GM12878 (cell line): ENCODE measurements at regions not wholly inside any gene's neighbourhood (a gene's known extent, or its start where the extent isn't known, plus 50 kb on each side); places are given as distances from the start of the nearest gene placed in this dataset.

Source experiments
- ATAC-seq: fragments of 200-7000 bp; cut with Tn5 transposase; 3 replicates; pipeline ENCODE4 v1.9.1; 2020; ENCODE audit warnings: mild to moderate bottlenecking, moderate library complexity
- BruUV-seq: library from RNA; stranded (reverse); fragments of 400-500 nt; replicated peaks from 2 replicates; lab custom pipeline; 2021; lab: Mats Ljungman, UMichigan
- CTCF ChIA-PET: fragments of 300-600 bp; sonication (Branson Sonifier 250); formaldehyde crosslinking; extraction: SDS; loops from one replicate; lab custom pipeline; 2021; ENCODE audit warnings: inconsistent platforms; lab: Yijun Ruan, JAX
- POLR2A ChIA-PET: fragments of 350-600 bp; formaldehyde crosslinking; extraction: SDS; loops from one replicate; lab custom pipeline; 2021; ENCODE audit warnings: inconsistent platforms; lab: Charles Lee
- RAD21 ChIA-PET: fragments of 300-600 bp; sonication (Branson Sonifier 250); formaldehyde crosslinking; loops from one replicate; lab custom pipeline; 2023; ENCODE audit warnings: antibody characterized with exemption; ENCODE audit not compliant: unreplicated experiment; lab: Charles Lee
- SMC1A ChIA-PET: fragments of 300-600 bp; sonication (Branson Sonifier 250); formaldehyde crosslinking; loops from one replicate; lab custom pipeline; 2023; ENCODE audit not compliant: unreplicated experiment, uncharacterized antibody; lab: Charles Lee
- DNase-seq: peaks from one replicate; pipeline ENCODE4 v3.0.0-alpha.2; 2011; ENCODE audit warnings: low read depth, low spot score
- FAIRE-seq: peaks from 3 replicates; lab custom pipeline; 2011; peaks lifted over from hg19 to GRCh38; lab: Jason Lieb, UNC
- H2AFZ ChIP-seq: 2 replicates; pipeline ENCODE4 v1.6.0; 2011; ENCODE audit warnings: low read depth, low read length, control low read depth; ENCODE audit not compliant: control insufficient read depth
- H3K27ac ChIP-seq: 2 replicates; pipeline ENCODE4 v1.5.1; 2011; ENCODE audit warnings: control low read depth; ENCODE audit not compliant: control insufficient read depth, insufficient read depth
- H3K27me3 ChIP-seq, 2 experiments: replicated peaks in 1 of 2; 2 replicates each; pipeline versions ENCODE4 v1.6.0 to v1.6.1; 2011; ENCODE audit warnings: low read length in 1 of 2; ENCODE audit not compliant: control insufficient read depth in 2 of 2, insufficient read depth in 2 of 2
- H3K36me3 ChIP-seq, 2 experiments: 2 replicates each; pipeline ENCODE4 v1.5.1; 2011; ENCODE audit warnings: low read length in 1 of 2; ENCODE audit not compliant: control insufficient read depth in 2 of 2, insufficient read depth in 2 of 2
- H3K4me1 ChIP-seq: 2 replicates; pipeline ENCODE4 v1.6.1; 2011; ENCODE audit warnings: mild to moderate bottlenecking, low read length, moderate library complexity, mixed read lengths; ENCODE audit not compliant: control insufficient read depth, insufficient read depth
- H3K4me2 ChIP-seq: 2 replicates; pipeline ENCODE4 v1.6.0; 2011; ENCODE audit warnings: control low read depth; ENCODE audit not compliant: control insufficient read depth, insufficient read depth
- H3K4me3 ChIP-seq: fragments of 200-600 bp; sonication (generic); 2 replicates; pipeline ENCODE4 v1.5.1; 2016
- H3K79me2 ChIP-seq: 2 replicates; pipeline ENCODE4 v1.6.0; 2011; ENCODE audit warnings: low read length; ENCODE audit not compliant: control insufficient read depth, insufficient read depth
- H3K9ac ChIP-seq: 2 replicates; pipeline ENCODE4 v1.8.0; 2011; ENCODE audit warnings: low read length, control low read depth, mixed read lengths; ENCODE audit not compliant: control insufficient read depth, insufficient read depth
- H3K9me3 ChIP-seq: replicated peaks from 3 replicates; pipeline ENCODE4 v1.5.1; 2011; ENCODE audit warnings: mild to moderate bottlenecking, low read length; ENCODE audit not compliant: control insufficient read depth, insufficient read depth
- H4K20me1 ChIP-seq: 2 replicates; pipeline ENCODE4 v1.6.0; 2011; ENCODE audit not compliant: control insufficient read depth, insufficient read depth
- FOXM1 ChIP-seq: IDR thresholded peaks from 2 replicates; pipeline ENCODE4 v1.6.1; 2012; ENCODE audit warnings: low read depth, mild to moderate bottlenecking, inconsistent platforms, low read length, moderate library complexity
- MTA3 ChIP-seq: IDR thresholded peaks from 2 replicates; pipeline ENCODE4 v1.6.1; 2012; ENCODE audit warnings: low read length, inconsistent platforms, borderline replicate concordance
- RUNX3 ChIP-seq: IDR thresholded peaks from 2 replicates; pipeline ENCODE4 v1.6.1; 2012; ENCODE audit warnings: low read length, inconsistent platforms
- SMAD5 ChIP-seq: IDR thresholded peaks from 2 replicates; pipeline ENCODE4 v1.6.1; 2016; ENCODE audit warnings: antibody characterized with exemption, low read depth
- TBL1XR1 ChIP-seq: IDR thresholded peaks from 2 replicates; pipeline ENCODE4 v1.6.1; 2012; ENCODE audit warnings: low read depth, low read length, improper control_type of control experiment
- ZBED1 ChIP-seq: IDR thresholded peaks from 2 replicates; pipeline ENCODE4 v1.6.1; 2016; ENCODE audit warnings: borderline replicate concordance
- ZNF274 ChIP-seq: IDR thresholded peaks from one replicate; pipeline ENCODE4 v1.8.0; 2011; ENCODE audit not compliant: insufficient read length, insufficient read depth
- ZNF622 ChIP-seq: fragments of 450-650 bp; IDR thresholded peaks from 2 replicates; pipeline ENCODE4 v1.6.1; 2017; ENCODE audit warnings: mild to moderate bottlenecking, inconsistent platforms
- WGBS: methylation state at CpG from one replicate; pipeline ENCODE4 v1.1.6; 2016; ENCODE audit warnings: low lambda C conversion rate; ENCODE audit not compliant: insufficient replicate concordance, insufficient coverage; ENCODE audit errors: missing lambda C conversion rate; 5-methylcytosine and 5-hydroxymethylcytosine counted together
- in situ Hi-C: fragments of 300-500 bp; cut with MboI; formaldehyde crosslinking; loops from 9 replicates; pipeline ENCODE4 v1.14.3; 2018; ENCODE audit warnings: mixed read lengths
- intact Hi-C: fragments of 100-400 bp; cut with micrococcal nuclease; formaldehyde crosslinking; loops from one replicate; pipeline ENCODE4 v1.14.2; 2022; ENCODE audit not compliant: unreplicated experiment
- TF ChIP-seq, protein P1 (sequence below): fragments of 150-350 bp; IDR thresholded peaks from 2 replicates; pipeline ENCODE4 v1.6.1; 2014; ENCODE audit warnings: mild to moderate bottlenecking, low read depth, low read length
- TF ChIP-seq, protein P2 (sequence below): fragments of 150-350 bp; IDR thresholded peaks from 2 replicates; pipeline ENCODE4 v1.6.1; 2016; ENCODE audit warnings: low read depth, low read length

DNA sequence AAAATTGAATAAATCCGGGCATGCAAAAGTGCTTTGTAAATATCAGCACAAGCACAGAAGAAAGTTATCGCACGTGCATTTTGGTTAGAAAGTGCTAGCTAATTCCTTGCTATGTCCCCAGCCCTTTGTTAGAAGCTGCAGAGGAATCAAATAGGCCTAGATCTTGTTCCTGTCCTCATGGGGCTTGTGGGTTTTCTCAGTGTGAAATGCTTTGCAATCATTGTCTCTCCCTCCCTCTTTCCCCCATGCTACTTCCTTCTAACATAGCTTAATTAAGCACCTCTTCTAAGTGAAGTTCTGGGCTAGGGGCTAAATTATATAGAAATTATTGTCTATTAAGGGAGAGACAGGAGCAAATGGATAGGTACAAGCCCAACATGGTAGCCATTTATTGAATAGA is 271.7 kb downstream of the RPLP1 start:
- ATAC-seq = no peak
- Histone ChIP-seq H3K9me3 (no peaks in the 10 kb centered on the region; the same call in 2 of the 3 replicates), H3K27ac (no peak overlapping the region), H2AFZ (no peak overlapping the region), H3K36me3 (no peaks in the 10 kb centered on the region), H3K27me3 (peaks cover 0 to 2% of the 10 kb centered on the region in 2 experiments; a peak in 2 of 4 replicates), H3K4me2 (no peak overlapping the region), H3K9ac (no peak overlapping the region), H3K4me3 (no peak overlapping the region), H3K4me1 (peaks cover 17% of the 10 kb centered on the region), H3K79me2 (no peaks in the 10 kb centered on the region), H4K20me1 (no peaks in the 10 kb centered on the region)
- BruUV-seq = no TSS peak
- WGBS = 80% methylated on average over 3 of the region's 3 CpGs
- DNase-seq = no peak
- ChIA-PET RAD21 (interaction anchor here (1.1 to 3.2 kb wide), 3 partner anchors 10 to 55 kb away, joined by 3 to 12 read pairs (median 5); no protein-coding TSS in a partner anchor), CTCF (interaction anchor here (0.9 to 3.5 kb wide), 9 partner anchors 8 to 742 kb away, joined by 3 to 13 read pairs (median 4); partner anchors contain the start of gene TLE3), POLR2A (interaction anchor here (0.5 kb wide), 1 partner anchor 220 kb away, joined by 3 read pairs; no protein-coding TSS in a partner anchor), SMC1A (interaction anchor here (0.8 to 3.4 kb wide), 10 partner anchors 9 to 376 kb away, joined by 3 to 11 read pairs (median 4); no protein-coding TSS in a partner anchor)
- no peak for FAIRE-seq
- in situ Hi-C loops (no loop called here), intact Hi-C loops (loop anchor here (5.0 to 10.0 kb wide), 2 partner anchors 150 to 247 kb away; no protein-coding TSS in a partner anchor)
- TF ChIP-seq ZBED1 (no peak), ZNF274 (no peak), FOXM1 (no peak), ZNF622 (no peak), TBL1XR1 (no peak), RUNX3 (no peak), SMAD5 (no peak), MTA3 (no peak)
- TF ChIP-seq, protein P1, sequence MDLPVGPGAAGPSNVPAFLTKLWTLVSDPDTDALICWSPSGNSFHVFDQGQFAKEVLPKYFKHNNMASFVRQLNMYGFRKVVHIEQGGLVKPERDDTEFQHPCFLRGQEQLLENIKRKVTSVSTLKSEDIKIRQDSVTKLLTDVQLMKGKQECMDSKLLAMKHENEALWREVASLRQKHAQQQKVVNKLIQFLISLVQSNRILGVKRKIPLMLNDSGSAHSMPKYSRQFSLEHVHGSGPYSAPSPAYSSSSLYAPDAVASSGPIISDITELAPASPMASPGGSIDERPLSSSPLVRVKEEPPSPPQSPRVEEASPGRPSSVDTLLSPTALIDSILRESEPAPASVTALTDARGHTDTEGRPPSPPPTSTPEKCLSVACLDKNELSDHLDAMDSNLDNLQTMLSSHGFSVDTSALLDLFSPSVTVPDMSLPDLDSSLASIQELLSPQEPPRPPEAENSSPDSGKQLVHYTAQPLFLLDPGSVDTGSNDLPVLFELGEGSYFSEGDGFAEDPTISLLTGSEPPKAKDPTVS = no peak
- TF ChIP-seq, protein P2, sequence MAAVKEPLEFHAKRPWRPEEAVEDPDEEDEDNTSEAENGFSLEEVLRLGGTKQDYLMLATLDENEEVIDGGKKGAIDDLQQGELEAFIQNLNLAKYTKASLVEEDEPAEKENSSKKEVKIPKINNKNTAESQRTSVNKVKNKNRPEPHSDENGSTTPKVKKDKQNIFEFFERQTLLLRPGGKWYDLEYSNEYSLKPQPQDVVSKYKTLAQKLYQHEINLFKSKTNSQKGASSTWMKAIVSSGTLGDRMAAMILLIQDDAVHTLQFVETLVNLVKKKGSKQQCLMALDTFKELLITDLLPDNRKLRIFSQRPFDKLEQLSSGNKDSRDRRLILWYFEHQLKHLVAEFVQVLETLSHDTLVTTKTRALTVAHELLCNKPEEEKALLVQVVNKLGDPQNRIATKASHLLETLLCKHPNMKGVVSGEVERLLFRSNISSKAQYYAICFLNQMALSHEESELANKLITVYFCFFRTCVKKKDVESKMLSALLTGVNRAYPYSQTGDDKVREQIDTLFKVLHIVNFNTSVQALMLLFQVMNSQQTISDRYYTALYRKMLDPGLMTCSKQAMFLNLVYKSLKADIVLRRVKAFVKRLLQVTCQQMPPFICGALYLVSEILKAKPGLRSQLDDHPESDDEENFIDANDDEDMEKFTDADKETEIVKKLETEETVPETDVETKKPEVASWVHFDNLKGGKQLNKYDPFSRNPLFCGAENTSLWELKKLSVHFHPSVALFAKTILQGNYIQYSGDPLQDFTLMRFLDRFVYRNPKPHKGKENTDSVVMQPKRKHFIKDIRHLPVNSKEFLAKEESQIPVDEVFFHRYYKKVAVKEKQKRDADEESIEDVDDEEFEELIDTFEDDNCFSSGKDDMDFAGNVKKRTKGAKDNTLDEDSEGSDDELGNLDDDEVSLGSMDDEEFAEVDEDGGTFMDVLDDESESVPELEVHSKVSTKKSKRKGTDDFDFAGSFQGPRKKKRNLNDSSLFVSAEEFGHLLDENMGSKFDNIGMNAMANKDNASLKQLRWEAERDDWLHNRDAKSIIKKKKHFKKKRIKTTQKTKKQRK = no peak
